Gastroesophageal sphincter (tissue), 3 donors: ENCODE measurements at regions not wholly inside any gene's neighbourhood (a gene's known extent, or its start where the extent isn't known, plus 50 kb on each side); places are given as distances from the start of the nearest gene placed in this dataset.

ENCODE experiments used
- CTCF ChIP-seq, 4 experiments: fragments of 200-600 bp in 2 of 4; fragments of 450-650 bp in 2 of 4; sonication (generic) in 1 of 4; IDR thresholded peaks; one replicate each; pipeline ENCODE4 v1.5.1; 2017 to 2019; ENCODE audit warnings: antibody characterized with exemption in 4 of 4, mild to moderate bottlenecking in 2 of 4, moderate library complexity in 2 of 4
- EP300 ChIP-seq: sonication (generic); formaldehyde crosslinking; IDR thresholded peaks from one replicate; pipeline ENCODE4 v1.6.1; 2017; ENCODE audit warnings: antibody characterized with exemption, mild to moderate bottlenecking
- POLR2A ChIP-seq, 2 donors: fragments of 450-650 bp; IDR thresholded peaks; one replicate each; pipeline ENCODE4 v1.6.1; 2017; ENCODE audit warnings: antibody characterized with exemption in 2 of 2, mild to moderate bottlenecking in 2 of 2, moderate library complexity in 1 of 2
- POLR2AphosphoS5 ChIP-seq: sonication (generic); formaldehyde crosslinking; IDR thresholded peaks from one replicate; pipeline ENCODE4 v1.6.1; 2017; ENCODE audit warnings: antibody characterized with exemption

- TF ChIP-seq CTCF (IDR thresholded peaks at IDR 0.05) (no peak), POLR2A (IDR thresholded peaks at IDR 0.05) (no peak), POLR2AphosphoS5 (no peak), EP300 (no peak)
Measured at GRCh38 chr6:14512246-14512645, 394.7 kb downstream of the CD83 start.
